Motor neuron (in vitro differentiated cells): ENCODE measurements at regions not wholly inside any gene's neighbourhood (a gene's known extent, or its start where the extent isn't known, plus 50 kb on each side); places are given as distances from the start of the nearest gene placed in this dataset.

Experiments
- ATAC-seq, 8 experiments: fragments of 200-7000 bp; cut with Tn5 transposase; replicated peaks in 6 of 8; 2 replicates each; pipeline ENCODE4 v1.8.0; 2021; ENCODE audit warnings: mild to moderate bottlenecking in 8 of 8, moderate library complexity in 8 of 8
- H3K27ac ChIP-seq, 2 donors: fragments of 250-450 bp; sonication (Bioruptor Pico); 2 replicates each; pipeline ENCODE4 v1.9.0; 2021; ENCODE audit warnings: antibody characterized with exemption in 2 of 2, mild to moderate bottlenecking in 2 of 2, moderate library complexity in 1 of 2
- H3K4me1 ChIP-seq, 2 donors: fragments of 250-450 bp; sonication (Bioruptor Pico); replicated peaks in 1 of 2; 2 replicates each; pipeline ENCODE4 v1.6.1; 2021; ENCODE audit warnings: antibody characterized with exemption in 2 of 2, mild to moderate bottlenecking in 2 of 2, moderate library complexity in 1 of 2
- H3K4me3 ChIP-seq, 5 donors: fragments of 250-450 bp; sonication (Bioruptor Pico); 2 replicates each; pipeline ENCODE4 v1.9.0; 2021; ENCODE audit warnings: antibody characterized with exemption in 5 of 5, mild to moderate bottlenecking in 5 of 5, moderate library complexity in 4 of 5
- WGBS, 10 experiments: fragments of 450-650 bp; shearing (Covaris generic); methylation state at CpG; one replicate each; pipeline ENCODE4 v1.0.0; 2022; 5-methylcytosine and 5-hydroxymethylcytosine counted together
- in situ Hi-C, 9 experiments: fragments of 400-800 bp; cut with MboI; loops; one replicate each; pipeline ENCODE4 v1.15.0; 2021; ENCODE audit warnings: low sequenced_read_pairs in 9 of 9, low pct_unique_long_range_greater_than_20kb in 2 of 9; ENCODE audit not compliant: unreplicated experiment in 9 of 9

GRCh38 chr2:123162400-123163016, 862.6 kb upstream of the CNTNAP5 start:
- peaks cover 0 to 5% of the 10 kb centered on the region in 2 donors for H3K4me1 ChIP-seq
- no peak for ATAC-seq
- WGBS, 10 experiments, result 9 to 100% (median 86%) methylated on average over 1 of the region's 1 CpG; no CpG with 5 or more reads in 5 of the 10 experiments

GRCh38 chr2:123163398-123163797, 861.7 kb upstream of the CNTNAP5 start:
- in situ Hi-C loops, result no loop called here
- ATAC-seq, result no peak
- WGBS, 10 experiments, result 0 to 59% (median 20%) methylated on average over 1 to 2 of the region's 2 CpGs; no CpG with 5 or more reads in 3 of the 10 experiments
- Histone ChIP-seq H3K4me3 (no peak overlapping the region), H3K27ac (no peak overlapping the region), H3K4me1 (peaks cover 0 to 5% of the 10 kb centered on the region in 2 donors)

More at GRCh38 chr2:123162400-123163016, 862.6 kb upstream of the CNTNAP5 start:
- Histone ChIP-seq H3K4me3 (no peak overlapping the region), H3K27ac (no peak overlapping the region)
- in situ Hi-C loops, result no loop called here

DNA sequence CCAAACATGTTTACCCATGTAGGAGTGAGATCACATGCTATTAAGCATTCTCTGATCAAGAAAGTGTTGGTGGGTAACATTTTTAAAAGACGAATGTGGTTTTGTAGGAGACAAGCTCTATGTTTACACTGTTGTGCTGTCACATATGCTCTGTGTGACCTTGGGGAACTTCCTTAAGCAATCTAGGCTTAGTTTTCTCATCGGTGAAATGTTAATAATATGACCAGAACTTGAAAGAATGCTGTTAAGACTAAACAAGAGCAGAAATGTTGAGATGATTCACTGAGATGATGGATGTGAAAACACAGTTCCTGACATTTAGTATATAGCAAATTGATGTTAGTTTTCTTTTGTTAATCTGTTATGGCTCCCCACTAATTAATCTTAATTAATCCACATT, 860.9 kb upstream of the CNTNAP5 start:
- WGBS, 10 experiments, result 0 to 100% (median 43%) methylated on average over 1 to 2 of the region's 2 CpGs; no CpG with 5 or more reads in 2 of the 10 experiments
- in situ Hi-C loops, result no loop called here
- ATAC-seq, result peak in 2 of 8 experiments; percentile 23 to 30
- Histone ChIP-seq H3K4me1 (peaks cover 0 to 5% of the 10 kb centered on the region in 2 donors), H3K4me3 (no peak overlapping the region), H3K27ac (no peak overlapping the region)

GRCh38 chr2:123165616-123166015, 859.5 kb upstream of the CNTNAP5 start:
- ATAC-seq, result no peak

DNA sequence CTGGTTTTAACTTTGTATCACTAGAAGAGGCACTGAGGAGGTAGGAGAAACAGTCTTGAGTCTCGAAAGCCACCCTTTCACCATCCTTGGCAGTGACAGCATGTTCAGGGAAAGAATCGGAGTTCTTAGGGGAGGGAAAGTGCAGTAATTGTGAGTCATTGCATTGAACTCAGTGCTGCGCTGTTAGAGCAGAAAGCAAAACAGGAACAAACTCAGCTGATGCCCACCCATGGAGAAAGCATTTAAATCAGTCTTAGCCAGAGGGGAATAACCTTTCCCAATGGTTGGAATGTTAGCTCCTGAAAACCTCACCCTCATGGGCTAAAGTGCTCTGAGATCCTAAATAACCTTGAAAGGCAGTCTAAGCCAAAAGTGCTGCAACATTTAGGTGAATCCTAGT, 845.6 kb upstream of the CNTNAP5 start:
- H3K4me1 ChIP-seq, result no peaks in the 10 kb centered on the region
- 13 to 100% (median 83%) methylated on average over 1 to 3 of the region's 3 CpGs; no CpG with 5 or more reads in 4 of the 10 experiments for WGBS, 10 experiments
- no peak overlapping the region for H3K27ac ChIP-seq
- no peak overlapping the region for H3K4me3 ChIP-seq
- in situ Hi-C loops, result no loop called here
- ATAC-seq, result no peak

More at GRCh38 chr2:123165616-123166015, 859.5 kb upstream of the CNTNAP5 start:
- Histone ChIP-seq H3K4me1 (peaks cover 0 to 5% of the 10 kb centered on the region in 2 donors), H3K27ac (no peak overlapping the region), H3K4me3 (no peak overlapping the region)
- in situ Hi-C loops, result no loop called here
- WGBS, 10 experiments, result 30 to 100% (median 85%) methylated on average over 2 to 7 of the region's 7 CpGs; no CpG with 5 or more reads in 2 of the 10 experiments

GRCh38 chr2:123195957-123196356, 829.1 kb upstream of the CNTNAP5 start:
- whole genome bisulfite sequencing, 10 experiments, result 0 to 100% (median 86%) methylated on average over 1 to 4 of the region's 4 CpGs
- no peak for ATAC-seq
- Histone ChIP-seq H3K4me1 (no peaks in the 10 kb centered on the region), H3K4me3 (no peak overlapping the region), H3K27ac (no peak overlapping the region)
- in situ Hi-C loops, result no loop called here

DNA sequence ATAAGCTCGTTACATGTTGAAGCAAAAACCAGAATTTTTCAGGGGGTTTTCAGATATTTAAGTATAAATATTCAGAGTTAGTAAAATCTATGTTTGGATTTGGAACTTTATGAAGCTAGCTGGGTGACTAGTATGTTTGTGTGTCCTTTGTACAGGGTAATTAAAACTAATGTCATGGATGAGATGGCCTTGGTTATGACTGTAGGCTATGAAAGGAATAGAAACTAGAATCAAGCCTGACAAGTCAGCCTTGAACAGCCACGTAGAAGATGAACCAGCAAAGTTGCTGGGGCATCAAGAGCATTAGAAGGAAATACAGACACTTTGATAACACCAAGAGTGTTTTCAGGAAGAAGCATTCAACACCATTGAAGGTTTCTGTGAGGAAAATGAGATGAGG, 825.1 kb upstream of the CNTNAP5 start:
- Histone ChIP-seq H3K4me3 (no peak overlapping the region), H3K4me1 (no peaks in the 10 kb centered on the region), H3K27ac (no peak overlapping the region)
- no peak for ATAC-seq
- WGBS, 10 experiments, result 0 to 100% (median 20%) methylated on average over 1 to 2 of the region's 2 CpGs; no CpG with 5 or more reads in 3 of the 10 experiments
- in situ Hi-C loops, result no loop called here

DNA sequence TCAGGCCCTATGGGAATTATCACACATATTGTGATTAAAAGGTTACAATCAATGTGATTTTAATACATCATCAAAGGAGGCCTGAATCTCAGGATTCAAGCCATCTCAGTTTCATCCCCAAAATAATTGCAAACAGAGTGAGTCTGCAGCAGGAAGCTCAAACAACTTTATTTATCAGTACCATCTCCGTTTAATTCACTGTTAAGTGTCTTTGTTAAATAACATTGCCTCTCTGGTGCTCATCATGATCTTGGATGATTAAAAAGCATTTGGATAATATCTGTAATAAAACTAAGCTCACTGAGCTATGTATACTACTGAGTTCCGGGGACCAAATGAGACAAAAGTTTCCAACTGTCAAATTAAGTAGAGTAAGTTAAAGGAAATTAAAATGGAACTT, 817.8 kb upstream of the CNTNAP5 start:
- Histone ChIP-seq H3K4me1 (no peaks in the 10 kb centered on the region), H3K27ac (no peak overlapping the region), H3K4me3 (no peak overlapping the region)
- WGBS, 10 experiments, result 0 to 100% (median 92%) methylated on average over 1 to 2 of the region's 2 CpGs; no CpG with 5 or more reads in 1 of the 10 experiments
- ATAC-seq, result no peak
- in situ Hi-C loops, result no loop called here

DNA sequence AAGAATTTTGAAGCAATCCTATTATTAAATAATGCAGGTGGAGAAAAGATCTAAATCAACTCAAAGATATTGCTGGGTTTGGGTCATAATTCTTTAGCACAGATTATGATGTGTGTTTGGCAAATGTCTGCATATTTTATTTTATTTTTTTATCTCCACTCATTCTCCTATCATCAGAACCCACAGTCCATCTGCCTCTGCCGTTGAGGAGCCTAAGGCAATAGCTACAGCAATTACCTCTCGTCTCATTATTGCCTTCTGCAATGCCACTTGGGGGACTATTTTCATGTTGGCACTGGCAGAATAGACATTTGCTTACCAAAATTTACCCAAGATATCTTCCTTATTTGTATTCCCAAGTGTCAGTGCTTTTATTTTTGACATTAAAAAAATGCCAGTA, 815.9 kb upstream of the CNTNAP5 start:
- WGBS, 10 experiments, result 0 to 100% (median 89%) methylated on average over 1 to 2 of the region's 2 CpGs; no CpG with 5 or more reads in 2 of the 10 experiments
- H3K4me3 ChIP-seq, result no peak overlapping the region
- H3K27ac ChIP-seq, result no peak overlapping the region
- in situ Hi-C loops, result no loop called here
- no peaks in the 10 kb centered on the region for H3K4me1 ChIP-seq
- ATAC-seq, result no peak

- Histone ChIP-seq H3K4me3 (no peak overlapping the region), H3K4me1 (no peaks in the 10 kb centered on the region), H3K27ac (no peak overlapping the region)
- no peak for ATAC-seq
- in situ Hi-C loops, result no loop called here
These were observed 813.9 kb upstream of the CNTNAP5 start for GRCh38 chr2:123211181-123211580.

DNA sequence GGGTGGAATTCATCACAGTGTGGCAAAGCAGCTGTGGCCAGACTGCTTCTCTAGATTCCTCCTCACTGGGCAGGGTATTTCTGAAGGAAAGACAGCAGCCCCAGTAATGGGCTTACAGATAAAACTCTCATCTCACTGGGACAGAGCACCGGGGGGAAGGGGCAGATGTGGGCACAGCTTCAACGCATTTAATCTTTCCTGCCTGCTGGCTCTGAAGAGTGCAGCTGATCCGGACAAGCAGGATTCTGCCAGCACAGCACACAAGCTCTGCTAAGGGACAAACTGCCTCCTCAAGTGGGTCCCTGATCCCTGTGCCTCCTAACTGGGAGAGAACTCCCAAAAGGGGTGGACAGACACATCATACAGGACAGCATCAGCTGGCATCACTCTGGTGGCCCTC, 779.9 kb upstream of the CNTNAP5 start:
- Histone ChIP-seq H3K4me1 (no peaks in the 10 kb centered on the region), H3K4me3 (no peak overlapping the region), H3K27ac (no peak overlapping the region)
- 30 to 75% (median 67%) methylated on average over 1 to 3 of the region's 3 CpGs; no CpG with 5 or more reads in 7 of the 10 experiments for WGBS, 10 experiments
- in situ Hi-C loops, result no loop called here
- no peak for ATAC-seq

GRCh38 chr2:123258877-123259539, 766.1 kb upstream of the CNTNAP5 start:
- in situ Hi-C loops, result no loop called here

DNA sequence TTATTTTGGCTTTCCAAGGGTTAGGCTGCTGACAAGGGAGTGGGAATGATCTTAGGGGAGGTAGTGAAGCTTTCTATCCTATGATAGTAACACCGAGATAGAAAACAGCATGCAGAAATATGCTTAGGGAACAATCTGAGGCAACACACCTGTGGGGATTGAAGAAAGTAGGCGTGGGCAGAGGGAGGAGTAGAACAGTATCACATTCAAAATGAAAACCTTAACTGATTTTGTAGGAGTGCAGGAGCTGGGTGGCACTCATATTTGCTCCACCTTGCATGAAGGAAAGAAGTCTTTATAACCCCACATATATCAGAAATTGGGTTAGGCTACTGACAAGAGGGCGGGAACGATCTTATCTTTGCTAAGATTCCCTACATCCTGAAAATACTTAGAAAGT, 762.2 kb upstream of the CNTNAP5 start:
- in situ Hi-C loops, result no loop called here

More at GRCh38 chr2:123258877-123259539, 766.1 kb upstream of the CNTNAP5 start:
- H3K4me3 ChIP-seq, result no peak overlapping the region
- 0 to 100% (median 73%) methylated on average over 1 to 4 of the region's 4 CpGs; no CpG with 5 or more reads in 1 of the 10 experiments for WGBS, 10 experiments
- H3K4me1 ChIP-seq, result peaks cover 0 to 4% of the 10 kb centered on the region in 2 donors
- H3K27ac ChIP-seq, result no peak overlapping the region
- peak in 3 of 8 experiments; percentile 42 to 76 (median 44) for ATAC-seq

More for the DNA sequence above, 762.2 kb upstream of the CNTNAP5 start:
- H3K4me3 ChIP-seq, result no peak overlapping the region
- ATAC-seq, result no peak
- H3K27ac ChIP-seq, result no peak overlapping the region
- 0 to 100% (median 65%) methylated on average over 1 to 4 of the region's 4 CpGs; no CpG with 5 or more reads in 2 of the 10 experiments for WGBS, 10 experiments
- H3K4me1 ChIP-seq, result peaks cover 0 to 4% of the 10 kb centered on the region in 2 donors
